HepG2 (cell line): ENCODE measurements at regions not wholly inside any gene's neighbourhood (a gene's known extent, or its start where the extent isn't known, plus 50 kb on each side); places are given as distances from the start of the nearest gene placed in this dataset.

ENCODE experiments used
- ATAC-seq: fragments of 200-7000 bp; cut with Tn5 transposase; 3 replicates; pipeline ENCODE4 v1.9.1; 2020; ENCODE audit warnings: mild to moderate bottlenecking, moderate library complexity
- BruUV-seq: library from RNA; stranded (reverse); fragments of 400-500 nt; replicated peaks from 2 replicates; lab custom pipeline; 2021; lab: Mats Ljungman, UMichigan
- CTCF ChIA-PET: fragments of 300-600 bp; formaldehyde crosslinking; extraction: SDS; loops from one replicate; lab custom pipeline; 2021; ENCODE audit warnings: low total read pairs, inconsistent platforms, low intra/inter-chr PET ratio; lab: Yijun Ruan, JAX
- POLR2A ChIA-PET: fragments of 350-600 bp; sonication (Branson Sonifier 250); formaldehyde crosslinking; loops from one replicate; lab custom pipeline; 2020; ENCODE audit warnings: antibody characterized with exemption, inconsistent platforms; lab: Yijun Ruan, JAX
- DNase-seq: peaks from one replicate; pipeline ENCODE4 v3.0.0-alpha.2; 2015; ENCODE audit warnings: low spot score
- FAIRE-seq: peaks from 3 replicates; lab custom pipeline; 2011; peaks lifted over from hg19 to GRCh38; lab: Jason Lieb, UNC
- H2AFZ ChIP-seq: one replicate; pipeline ENCODE4 v1.6.1; 2011; ENCODE audit warnings: low read length, inconsistent platforms
- H3K27ac ChIP-seq: fragments of 300-600 bp; 3 replicates; pipeline ENCODE4 v1.8.0; 2011; ENCODE audit warnings: mixed run types, mild to moderate bottlenecking, mixed read lengths, low read length, inconsistent platforms; ENCODE audit not compliant: insufficient read depth; ENCODE audit errors: extremely low read length
- H3K27me3 ChIP-seq, 2 experiments: fragments of 200-600 bp in 1 of 2; 2 replicates in 1 of 2; 3 replicates in 1 of 2; pipeline versions ENCODE4 v1.6.0 to v1.8.0; 2011; ENCODE audit warnings: low read length in 2 of 2, mild to moderate bottlenecking in 2 of 2, moderate library complexity in 2 of 2, inconsistent platforms in 1 of 2; ENCODE audit not compliant: insufficient read depth in 2 of 2, control insufficient read depth in 1 of 2
- H3K36me3 ChIP-seq, 2 experiments: fragments of 200-600 bp in 1 of 2; replicated peaks in 1 of 2; 2 replicates in 1 of 2; 3 replicates in 1 of 2; pipeline versions ENCODE4 v1.5.1 to v1.8.0; 2011; ENCODE audit warnings: low read length in 2 of 2, inconsistent platforms in 1 of 2; ENCODE audit not compliant: insufficient read depth in 2 of 2, control insufficient read depth in 1 of 2
- H3K4me1 ChIP-seq: 2 replicates; pipeline ENCODE4 v1.5.1; 2012; ENCODE audit warnings: low read length, inconsistent platforms; ENCODE audit not compliant: insufficient read depth
- H3K4me2 ChIP-seq: 2 replicates; pipeline ENCODE4 v1.6.0; 2011; ENCODE audit warnings: low read depth, low read length, inconsistent platforms
- H3K4me3 ChIP-seq, 3 experiments: fragments of 200-600 bp in 1 of 3; sonication (generic), shearing (Covaris generic) in 1 of 3; replicated peaks in 1 of 3; 2 replicates each; pipeline ENCODE4 v1.5.1; 2011 to 2016; ENCODE audit warnings: low read length in 3 of 3, inconsistent platforms in 2 of 3, low read depth in 2 of 3, mild to moderate bottlenecking in 2 of 3, control low read depth in 1 of 3, mixed read lengths in 1 of 3; ENCODE audit not compliant: insufficient read depth in 1 of 3
- H3K79me2 ChIP-seq: one replicate; pipeline ENCODE4 v1.6.1; 2011; ENCODE audit warnings: low read length, inconsistent platforms; ENCODE audit not compliant: insufficient read depth
- H3K9ac ChIP-seq: 2 replicates; pipeline ENCODE4 v1.6.0; 2011; ENCODE audit warnings: mild to moderate bottlenecking, low read depth, low read length, inconsistent platforms; ENCODE audit not compliant: insufficient read depth
- H3K9me3 ChIP-seq: 2 replicates; pipeline ENCODE4 v1.5.1; 2012; ENCODE audit warnings: mild to moderate bottlenecking, low read length
- H4K20me1 ChIP-seq: 2 replicates; pipeline ENCODE4 v1.6.0; 2011; ENCODE audit warnings: inconsistent platforms, mild to moderate bottlenecking, low read length, moderate library complexity; ENCODE audit not compliant: insufficient read depth
- BCL6 ChIP-seq: IDR thresholded peaks from 2 replicates; pipeline ENCODE4 v1.6.1; 2016; ENCODE audit warnings: missing genetic modification reagents, missing compliant biosample characterization
- HNRNPUL1 ChIP-seq: fragments of 200-400 bp; formaldehyde crosslinking; IDR thresholded peaks from 2 replicates; pipeline ENCODE4 v1.6.1; 2017; ENCODE audit warnings: low read depth, mild to moderate bottlenecking, low read length, moderate library complexity
- HOXA9 ChIP-seq: sonication (generic); formaldehyde crosslinking; IDR thresholded peaks from 2 replicates; pipeline ENCODE4 v1.8.1; 2022; ENCODE audit warnings: missing genetic modification reagents, mild to moderate bottlenecking, moderate library complexity, borderline replicate concordance
- ISL2 ChIP-seq: sonication (generic); formaldehyde crosslinking; IDR thresholded peaks from 2 replicates; pipeline ENCODE4 v1.5.0; 2020; ENCODE audit warnings: missing genetic modification reagents
- PLRG1 ChIP-seq: fragments of 450-650 bp; conservative IDR thresholded peaks from 2 replicates; pipeline ENCODE4 v1.6.1; 2016
- RARG ChIP-seq: sonication (generic); formaldehyde crosslinking; IDR thresholded peaks from 2 replicates; pipeline ENCODE4 v1.4.0; 2020; ENCODE audit warnings: low read depth, mild to moderate bottlenecking, missing genetic modification reagents
- TARDBP ChIP-seq: sonication (generic); formaldehyde crosslinking; IDR thresholded peaks from 2 replicates; pipeline ENCODE4 v1.8.0; 2022; ENCODE audit warnings: mild to moderate bottlenecking, missing genetic modification reagents
- ZNF383 ChIP-seq: sonication (generic); formaldehyde crosslinking; IDR thresholded peaks from 2 replicates; pipeline ENCODE4 v1.4.0; 2020; ENCODE audit warnings: missing genetic modification reagents, mild to moderate bottlenecking, borderline replicate concordance
- WGBS: methylation state at CpG from one replicate; pipeline ENCODE4 v1.1.6; 2017; ENCODE audit warnings: low lambda C conversion rate; 5-methylcytosine and 5-hydroxymethylcytosine counted together
- in situ Hi-C: cut with HindIII; loops from 2 replicates; pipeline ENCODE4 v1.10.0; 2017; ENCODE audit warnings: low pct_unique_long_range_greater_than_20kb; ENCODE audit not compliant: extremely low pct_ligation_motif_present
- intact Hi-C: fragments of 100-400 bp; cut with micrococcal nuclease; formaldehyde crosslinking; loops from one replicate; pipeline ENCODE4 v1.10.0; 2022; ENCODE audit not compliant: unreplicated experiment
- TF ChIP-seq, protein P1 (sequence below): sonication (generic); formaldehyde crosslinking; IDR thresholded peaks from 2 replicates; pipeline ENCODE4 v1.4.0; 2020; ENCODE audit warnings: missing genetic modification reagents
- TF ChIP-seq, protein P2 (sequence below): IDR thresholded peaks from 2 replicates; pipeline ENCODE4 v1.6.1; 2016
- TF ChIP-seq, protein P3 (sequence below): sonication (generic); formaldehyde crosslinking; IDR thresholded peaks from 2 replicates; pipeline ENCODE4 v1.4.0; 2020; ENCODE audit warnings: mild to moderate bottlenecking, missing genetic modification reagents

DNA sequence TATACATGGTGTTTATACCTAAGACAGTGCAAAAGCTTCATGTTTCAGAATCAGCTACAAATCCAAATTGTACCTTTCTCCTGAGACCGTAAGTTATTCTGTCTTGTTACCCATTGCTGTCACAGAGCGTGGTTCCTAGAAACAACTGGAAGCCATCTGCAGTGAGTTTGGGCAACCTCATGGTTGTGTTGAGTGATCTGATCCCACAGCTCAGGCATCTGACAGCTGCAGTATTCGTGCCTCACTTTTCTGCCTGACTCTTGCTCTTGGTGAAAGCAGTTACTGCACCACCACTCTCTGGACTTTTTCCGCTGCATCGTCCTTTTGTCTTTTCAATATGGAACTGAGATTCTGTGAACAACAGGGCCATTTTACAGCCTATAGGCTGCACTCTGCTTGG is 752.6 kb downstream of the MAFB start (continued):
- TF ChIP-seq, protein P1, sequence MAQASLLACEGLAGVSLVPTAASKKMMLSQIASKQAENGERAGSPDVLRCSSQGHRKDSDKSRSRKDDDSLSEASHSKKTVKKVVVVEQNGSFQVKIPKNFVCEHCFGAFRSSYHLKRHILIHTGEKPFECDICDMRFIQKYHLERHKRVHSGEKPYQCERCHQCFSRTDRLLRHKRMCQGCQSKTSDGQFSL (CRISPR knock-in tag): no peak

DNA sequence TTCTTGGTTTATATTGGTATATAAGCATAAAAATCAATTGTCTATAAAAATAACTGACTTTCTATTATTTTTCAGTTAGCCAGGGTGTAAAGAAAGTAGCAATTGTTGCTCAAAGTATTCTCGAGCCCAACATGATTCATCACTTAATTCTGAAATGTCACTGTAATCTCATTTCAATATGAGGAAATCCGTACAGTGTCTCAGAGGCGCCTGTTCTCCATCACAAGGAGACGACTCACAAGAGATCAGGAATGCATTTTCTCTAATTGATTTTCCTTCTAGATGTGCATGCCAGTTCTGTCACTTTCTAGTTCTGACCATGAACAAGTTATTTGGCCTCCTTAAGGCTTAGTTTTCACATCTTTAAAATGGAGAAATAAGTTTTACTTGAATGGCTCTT is 753.1 kb downstream of the MAFB start:
- in situ Hi-C loops: no loop called here
- no peaks in the 10 kb centered on the region for H3K4me1 ChIP-seq
- CTCF ChIA-PET: no interaction called here
- no peak for TF ChIP-seq BCL6 (CRISPR knock-in tag)
- no peak for TF ChIP-seq ISL2
- no peak for TF ChIP-seq HNRNPUL1
- no peak for TF ChIP-seq ZNF383 (CRISPR knock-in tag)
- TF ChIP-seq HOXA9: no peak
- TF ChIP-seq, protein P2, sequence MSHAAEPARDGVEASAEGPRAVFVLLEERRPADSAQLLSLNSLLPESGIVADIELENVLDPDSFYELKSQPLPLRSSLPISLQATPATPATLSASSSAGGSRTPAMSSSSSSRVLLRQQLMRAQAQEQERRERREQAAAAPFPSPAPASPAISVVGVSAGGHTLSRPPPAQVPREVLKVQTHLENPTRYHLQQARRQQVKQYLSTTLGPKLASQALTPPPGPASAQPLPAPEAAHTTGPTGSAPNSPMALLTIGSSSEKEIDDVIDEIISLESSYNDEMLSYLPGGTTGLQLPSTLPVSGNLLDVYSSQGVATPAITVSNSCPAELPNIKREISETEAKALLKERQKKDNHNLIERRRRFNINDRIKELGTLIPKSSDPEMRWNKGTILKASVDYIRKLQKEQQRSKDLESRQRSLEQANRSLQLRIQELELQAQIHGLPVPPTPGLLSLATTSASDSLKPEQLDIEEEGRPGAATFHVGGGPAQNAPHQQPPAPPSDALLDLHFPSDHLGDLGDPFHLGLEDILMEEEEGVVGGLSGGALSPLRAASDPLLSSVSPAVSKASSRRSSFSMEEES (CRISPR knock-in tag): no peak
- TF ChIP-seq RARG (CRISPR knock-in tag): no peak
- TF ChIP-seq PLRG1: no peak
- no peak for TF ChIP-seq TARDBP
- TF ChIP-seq, protein P3, sequence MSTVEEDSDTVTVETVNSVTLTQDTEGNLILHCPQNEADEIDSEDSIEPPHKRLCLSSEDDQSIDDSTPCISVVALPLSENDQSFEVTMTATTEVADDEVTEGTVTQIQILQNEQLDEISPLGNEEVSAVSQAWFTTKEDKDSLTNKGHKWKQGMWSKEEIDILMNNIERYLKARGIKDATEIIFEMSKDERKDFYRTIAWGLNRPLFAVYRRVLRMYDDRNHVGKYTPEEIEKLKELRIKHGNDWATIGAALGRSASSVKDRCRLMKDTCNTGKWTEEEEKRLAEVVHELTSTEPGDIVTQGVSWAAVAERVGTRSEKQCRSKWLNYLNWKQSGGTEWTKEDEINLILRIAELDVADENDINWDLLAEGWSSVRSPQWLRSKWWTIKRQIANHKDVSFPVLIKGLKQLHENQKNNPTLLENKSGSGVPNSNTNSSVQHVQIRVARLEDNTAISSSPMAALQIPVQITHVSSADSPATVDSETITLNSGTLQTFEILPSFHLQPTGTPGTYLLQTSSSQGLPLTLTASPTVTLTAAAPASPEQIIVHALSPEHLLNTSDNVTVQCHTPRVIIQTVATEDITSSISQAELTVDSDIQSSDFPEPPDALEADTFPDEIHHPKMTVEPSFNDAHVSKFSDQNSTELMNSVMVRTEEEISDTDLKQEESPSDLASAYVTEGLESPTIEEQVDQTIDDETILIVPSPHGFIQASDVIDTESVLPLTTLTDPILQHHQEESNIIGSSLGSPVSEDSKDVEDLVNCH (CRISPR knock-in tag): no peak
- TF ChIP-seq, all 625 proteins: peak for 0
- Histone ChIP-seq H3K36me3 (no peaks in the 10 kb centered on the region), H3K79me2 (no peaks in the 10 kb centered on the region), H4K20me1 (no peaks in the 10 kb centered on the region), H3K27ac (no peak overlapping the region), H3K4me3 (no peak overlapping the region), H3K9me3 (peaks cover 98% of the 10 kb centered on the region), H3K9ac (no peak overlapping the region), H3K4me2 (no peak overlapping the region), H2AFZ (no peak overlapping the region), H3K27me3 (no peaks in the 10 kb centered on the region)
- POLR2A ChIA-PET: no interaction called here
- DNase-seq: no peak
- 22% methylated on average over 4 of the region's 4 CpGs for WGBS
- BruUV-seq: no TSS peak
- intact Hi-C loops: no loop called here
- ATAC-seq: no peak
- no peak for FAIRE-seq
